OCI-LY3 (cell line): ENCODE measurements at regions not wholly inside any gene's neighbourhood (a gene's known extent, or its start where the extent isn't known, plus 50 kb on each side); places are given as distances from the start of the nearest gene placed in this dataset.

Experiments used
- CTCF ChIP-seq: fragments of 200-600, 300-600 bp; sonication (generic); IDR thresholded peaks from 2 replicates; pipeline ENCODE4 v1.5.1; 2014; ENCODE audit warnings: antibody characterized with exemption, low read length, low read depth
- EZH2phosphoT487 ChIP-seq: fragments of 200-600 bp; shearing (Covaris generic); IDR thresholded peaks from 2 replicates; pipeline ENCODE4 v1.6.1; 2018; ENCODE audit warnings: antibody characterized with exemption, mixed run types, low read depth

- TF ChIP-seq CTCF = no peak
- TF ChIP-seq EZH2phosphoT487 = no peak
Observed at GRCh38 chr4:19021617-19022016, 1000.1 kb upstream of the LCORL start.
